ENCODE measurements at regions not wholly inside any gene's neighbourhood (a gene's known extent, or its start where the extent isn't known, plus 50 kb on each side); places are given as distances from the start of the nearest gene placed in this dataset.

GRCh38 chr7:9621927-9622326, 1188.5 kb downstream of the NXPH1 start:
- CTCF ChIA-PET, result no interaction called here
- H3K27ac Mint-ChIP-seq, result no peak overlapping the region
- no peak for DNase-seq
- no peaks in the 10 kb centered on the region for H3K4me1 Mint-ChIP-seq
- H3K9me3 Mint-ChIP-seq, result peaks cover 11% of the 10 kb centered on the region
- H3K4me3 Mint-ChIP-seq, result no peak overlapping the region
- H3K36me3 Mint-ChIP-seq, result no peaks in the 10 kb centered on the region
- H3K27me3 Mint-ChIP-seq, result no peaks in the 10 kb centered on the region

GRCh38 chr7:9625953-9626352, 1192.5 kb downstream of the NXPH1 start:
- DNase-seq, result no peak
- no peaks in the 10 kb centered on the region for H3K27me3 Mint-ChIP-seq
- H3K4me3 Mint-ChIP-seq, result no peak overlapping the region
- H3K36me3 Mint-ChIP-seq, result no peaks in the 10 kb centered on the region
- H3K27ac Mint-ChIP-seq, result no peak overlapping the region
- no peaks in the 10 kb centered on the region for H3K4me1 Mint-ChIP-seq
- CTCF ChIA-PET, result no interaction called here
- H3K9me3 Mint-ChIP-seq, result peaks cover 4% of the 10 kb centered on the region

- no peak overlapping the region for H3K4me3 Mint-ChIP-seq
- H3K27ac Mint-ChIP-seq, result no peak overlapping the region
- no peaks in the 10 kb centered on the region for H3K4me1 Mint-ChIP-seq
- H3K27me3 Mint-ChIP-seq, result no peaks in the 10 kb centered on the region
- H3K36me3 Mint-ChIP-seq, result no peaks in the 10 kb centered on the region
- no peak for DNase-seq
- H3K9me3 Mint-ChIP-seq, result peaks cover 4% of the 10 kb centered on the region
- CTCF ChIA-PET, result no interaction called here
These were observed 1212.3 kb downstream of the NXPH1 start for GRCh38 chr7:9645756-9646155.

GRCh38 chr7:9657257-9657656, 1223.8 kb downstream of the NXPH1 start:
- Mint-ChIP-seq H3K9me3 (peaks cover 13% of the 10 kb centered on the region), H3K4me1 (no peaks in the 10 kb centered on the region), H3K27ac (no peak overlapping the region), H3K27me3 (no peaks in the 10 kb centered on the region), H3K4me3 (no peak overlapping the region), H3K36me3 (no peaks in the 10 kb centered on the region)
- CTCF ChIA-PET, result no interaction called here
- no peak for DNase-seq

- no peaks in the 10 kb centered on the region for H3K4me1 Mint-ChIP-seq
- CTCF ChIA-PET, result no interaction called here
These were observed 1238.8 kb downstream of the NXPH1 start for GRCh38 chr7:9671979-9672917.

GRCh38 chr7:9680713-9681112, 1247.3 kb downstream of the NXPH1 start:
- Mint-ChIP-seq H3K4me3 (no peak overlapping the region), H3K9me3 (peaks cover 1% of the 10 kb centered on the region), H3K36me3 (no peaks in the 10 kb centered on the region), H3K27ac (no peak overlapping the region), H3K4me1 (no peaks in the 10 kb centered on the region), H3K27me3 (no peaks in the 10 kb centered on the region)
- CTCF ChIA-PET, result no interaction called here
- DNase-seq, result no peak

More at GRCh38 chr7:9671979-9672917, 1238.8 kb downstream of the NXPH1 start:
- no peak for DNase-seq
- H3K9me3 Mint-ChIP-seq, result peaks cover 4% of the 10 kb centered on the region
- no peaks in the 10 kb centered on the region for H3K27me3 Mint-ChIP-seq
- no peak overlapping the region for H3K4me3 Mint-ChIP-seq
- no peaks in the 10 kb centered on the region for H3K36me3 Mint-ChIP-seq
- no peak overlapping the region for H3K27ac Mint-ChIP-seq

- Mint-ChIP-seq H3K9me3 (peaks cover 1% of the 10 kb centered on the region), H3K27me3 (no peaks in the 10 kb centered on the region), H3K27ac (no peak overlapping the region), H3K4me3 (no peak overlapping the region), H3K4me1 (no peaks in the 10 kb centered on the region), H3K36me3 (no peaks in the 10 kb centered on the region)
- CTCF ChIA-PET, result no interaction called here
- DNase-seq, result no peak
These were observed 1247.9 kb downstream of the NXPH1 start for GRCh38 chr7:9681284-9681683.

- H3K4me3 Mint-ChIP-seq, result no peak overlapping the region
These were observed 1257.9 kb downstream of the NXPH1 start for GRCh38 chr7:9691286-9691685.

GRCh38 chr7:9698375-9698774, 1265.0 kb downstream of the NXPH1 start:
- no peaks in the 10 kb centered on the region for H3K36me3 Mint-ChIP-seq
- DNase-seq, result no peak
- CTCF ChIA-PET, result no interaction called here
- no peaks in the 10 kb centered on the region for H3K4me1 Mint-ChIP-seq
- peaks cover 5% of the 10 kb centered on the region for H3K9me3 Mint-ChIP-seq
- H3K4me3 Mint-ChIP-seq, result no peak overlapping the region
- no peak overlapping the region for H3K27ac Mint-ChIP-seq
- H3K27me3 Mint-ChIP-seq, result no peaks in the 10 kb centered on the region

More at GRCh38 chr7:9691286-9691685, 1257.9 kb downstream of the NXPH1 start:
- DNase-seq, result no peak
- no peaks in the 10 kb centered on the region for H3K27me3 Mint-ChIP-seq
- H3K4me1 Mint-ChIP-seq, result no peaks in the 10 kb centered on the region
- H3K36me3 Mint-ChIP-seq, result no peaks in the 10 kb centered on the region
- H3K9me3 Mint-ChIP-seq, result peaks cover 24% of the 10 kb centered on the region
- CTCF ChIA-PET, result interaction anchor here (0.6 kb wide), 1 partner anchor 1763 kb away, joined by 3 read pairs; no protein-coding TSS in a partner anchor
- H3K27ac Mint-ChIP-seq, result no peak overlapping the region

- Mint-ChIP-seq H3K36me3 (no peaks in the 10 kb centered on the region), H3K27ac (no peak overlapping the region), H3K27me3 (no peaks in the 10 kb centered on the region), H3K4me3 (no peak overlapping the region), H3K9me3 (no peaks in the 10 kb centered on the region), H3K4me1 (no peaks in the 10 kb centered on the region)
- CTCF ChIA-PET, result no interaction called here
- DNase-seq, result no peak
These were observed 1264.5 kb upstream of the PHF14 start for GRCh38 chr7:9709216-9709615.

- CTCF ChIA-PET, result no interaction called here
- no peak for DNase-seq
These were observed 1262.3 kb upstream of the PHF14 start for GRCh38 chr7:9711259-9711918.

GRCh38 chr7:9718071-9718661, 1255.5 kb upstream of the PHF14 start:
- Mint-ChIP-seq H3K9me3 (peaks cover 16% of the 10 kb centered on the region), H3K36me3 (no peaks in the 10 kb centered on the region), H3K27me3 (no peaks in the 10 kb centered on the region), H3K4me3 (no peak overlapping the region), H3K4me1 (no peaks in the 10 kb centered on the region), H3K27ac (no peak overlapping the region)
- no peak for DNase-seq
- CTCF ChIA-PET, result interaction anchor here (0.7 kb wide), 1 partner anchor 1712 kb away, joined by 3 read pairs; no protein-coding TSS in a partner anchor

More at GRCh38 chr7:9711259-9711918, 1262.3 kb upstream of the PHF14 start:
- Mint-ChIP-seq H3K36me3 (no peaks in the 10 kb centered on the region), H3K4me1 (no peaks in the 10 kb centered on the region), H3K9me3 (peaks cover under 1% of the 10 kb centered on the region), H3K27ac (no peak overlapping the region), H3K4me3 (no peak overlapping the region), H3K27me3 (no peaks in the 10 kb centered on the region)

GRCh38 chr7:9719303-9719702, 1254.4 kb upstream of the PHF14 start:
- Mint-ChIP-seq H3K27ac (no peak overlapping the region), H3K27me3 (no peaks in the 10 kb centered on the region), H3K36me3 (no peaks in the 10 kb centered on the region), H3K4me1 (no peaks in the 10 kb centered on the region), H3K4me3 (no peak overlapping the region), H3K9me3 (peaks cover 16% of the 10 kb centered on the region)
- CTCF ChIA-PET, result no interaction called here
- no peak for DNase-seq

GRCh38 chr7:9719721-9720120, 1254.0 kb upstream of the PHF14 start:
- no peaks in the 10 kb centered on the region for H3K4me1 Mint-ChIP-seq
- H3K36me3 Mint-ChIP-seq, result no peaks in the 10 kb centered on the region
- CTCF ChIA-PET, result no interaction called here

More at GRCh38 chr7:9719721-9720120, 1254.0 kb upstream of the PHF14 start:
- H3K27me3 Mint-ChIP-seq, result no peaks in the 10 kb centered on the region
- no peak overlapping the region for H3K4me3 Mint-ChIP-seq
- H3K9me3 Mint-ChIP-seq, result peaks cover 16% of the 10 kb centered on the region
- no peak overlapping the region for H3K27ac Mint-ChIP-seq
- DNase-seq, result no peak
